B cell (primary cell): ENCODE measurements at regions not wholly inside any gene's neighbourhood (a gene's known extent, or its start where the extent isn't known, plus 50 kb on each side); places are given as distances from the start of the nearest gene placed in this dataset.

ENCODE experiments used
- ATAC-seq: fragments of 200-7000 bp; cut with Tn5 transposase; one replicate; pipeline ENCODE4 v1.10.0; 2021; ENCODE audit warnings: low read depth, mild to moderate bottlenecking, moderate number of reproducible peaks, moderate library complexity
- CTCF ChIA-PET: fragments of 350-600 bp; sonication (Branson Sonifier 250); formaldehyde crosslinking; loops from one replicate; lab custom pipeline; 2021; ENCODE audit warnings: antibody characterized with exemption, inconsistent platforms; lab: Charles Lee
- POLR2A ChIA-PET: fragments of 350-600 bp; sonication (Branson Sonifier 250); formaldehyde crosslinking; loops from one replicate; lab custom pipeline; 2021; ENCODE audit warnings: antibody characterized with exemption; lab: Charles Lee
- DNase-seq: peaks from one replicate; pipeline ENCODE4 v3.0.0; 2013
- H2AFZ ChIP-seq: 2 replicates; pipeline ENCODE4 v1.6.1; 2012; ENCODE audit warnings: mild to moderate bottlenecking, low read depth, low read length; ENCODE audit not compliant: insufficient read depth, poor library complexity, severe bottlenecking
- H3K27ac ChIP-seq, 2 donors: 1 replicate in 1 of 2; 2 replicates in 1 of 2; pipeline ENCODE4 v1.5.1; 2012 to 2013; ENCODE audit warnings: low read length in 2 of 2, mild to moderate bottlenecking in 2 of 2, moderate library complexity in 1 of 2
- H3K27me3 ChIP-seq, 4 experiments: fragments of 200-600 bp in 1 of 4; sonication (generic) in 1 of 4; replicated peaks in 1 of 4; 1 replicate in 2 of 4; 2 replicates in 2 of 4; pipeline versions ENCODE4 v1.6.1 to v1.7.0; 2013 to 2016; ENCODE audit warnings: low read length in 3 of 4, mild to moderate bottlenecking in 2 of 4, mixed read lengths in 1 of 4, moderate library complexity in 1 of 4; ENCODE audit not compliant: insufficient read depth in 4 of 4, control insufficient read depth in 3 of 4; ENCODE audit errors: control extremely low read depth in 1 of 4
- H3K36me3 ChIP-seq, 2 experiments: replicated peaks in 1 of 2; 1 replicate in 1 of 2; 2 replicates in 1 of 2; pipeline versions ENCODE4 v1.6.1 to v1.7.1; 2013; ENCODE audit warnings: low read length in 1 of 2; ENCODE audit not compliant: insufficient read depth in 2 of 2, control insufficient read depth in 1 of 2; ENCODE audit errors: control extremely low read depth in 1 of 2, extremely low read depth in 1 of 2
- H3K4me1 ChIP-seq, 2 donors: fragments of 200-600 bp in 1 of 2; sonication (generic) in 1 of 2; 1 replicate in 1 of 2; 2 replicates in 1 of 2; pipeline versions ENCODE4 v1.5.1 to v1.6.1; 2013 to 2017; ENCODE audit warnings: low read length in 2 of 2; ENCODE audit not compliant: control insufficient read depth in 2 of 2, insufficient read depth in 2 of 2
- H3K4me2 ChIP-seq: replicated peaks from 2 replicates; pipeline ENCODE3; 2012; ENCODE audit warnings: mild to moderate bottlenecking, low read depth, low read length; ENCODE audit not compliant: poor library complexity, severe bottlenecking
- H3K4me3 ChIP-seq, 5 experiments: fragments of 200-600 bp in 1 of 5; sonication (generic) in 1 of 5; 1 replicate in 3 of 5; 2 replicates in 2 of 5; pipeline versions ENCODE4 v1.5.1 to v1.7.0; 2011 to 2016; ENCODE audit warnings: low read length in 4 of 5, mild to moderate bottlenecking in 4 of 5, low read depth in 2 of 5, control low read depth in 1 of 5, moderate library complexity in 1 of 5; ENCODE audit not compliant: insufficient read depth in 1 of 5; ENCODE audit errors: control extremely low read depth in 1 of 5, extremely low read depth in 1 of 5
- H3K79me2 ChIP-seq: fragments of 200-600 bp; sonication (generic); one replicate; pipeline ENCODE4 v1.6.0; 2016; ENCODE audit warnings: low read length; ENCODE audit not compliant: control insufficient read depth, insufficient read depth
- H3K9ac ChIP-seq: fragments of 200-600 bp; sonication (generic); 2 replicates; pipeline ENCODE4 v1.6.1; 2017; ENCODE audit warnings: mild to moderate bottlenecking, low read length, moderate library complexity
- H3K9me3 ChIP-seq, 3 donors: one replicate each; pipeline versions ENCODE4 v1.6.1 to v1.7.1; 2013; ENCODE audit warnings: low read length in 2 of 3; ENCODE audit not compliant: control insufficient read depth in 2 of 3, insufficient read depth in 1 of 3; ENCODE audit errors: control extremely low read depth in 1 of 3
- H4K20me1 ChIP-seq: 2 replicates; pipeline ENCODE4 v1.6.0; 2012; ENCODE audit warnings: mild to moderate bottlenecking, low read length; ENCODE audit not compliant: insufficient read depth, control insufficient read depth, poor library complexity, severe bottlenecking
- H3K27ac Mint-ChIP-seq: one replicate; pipeline ENCODE4 v1.8.0; 2021; ENCODE audit warnings: mixed read lengths
- H3K27me3 Mint-ChIP-seq: one replicate; pipeline ENCODE4 v1.8.0; 2021; ENCODE audit warnings: mixed read lengths
- H3K4me1 Mint-ChIP-seq: one replicate; pipeline ENCODE4 v1.8.0; 2021; ENCODE audit warnings: mixed read lengths
- H3K4me3 Mint-ChIP-seq: one replicate; pipeline ENCODE4 v1.8.0; 2021; ENCODE audit warnings: mixed read lengths
- H3K9me3 Mint-ChIP-seq: one replicate; pipeline ENCODE4 v1.8.0; 2022; ENCODE audit warnings: mixed read lengths; ENCODE audit not compliant: insufficient read depth
- EZH2 ChIP-seq: IDR thresholded peaks from 2 replicates; pipeline ENCODE4 v1.6.1; 2012; ENCODE audit warnings: borderline replicate concordance, low read depth, mild to moderate bottlenecking, moderate library complexity, low read length; ENCODE audit not compliant: insufficient read depth, poor library complexity, severe bottlenecking
- WGBS: methylation state at CpG from one replicate; pipeline ENCODE4 v1.1.5; 2013; ENCODE audit warnings: missing lambda C conversion rate; ENCODE audit not compliant: insufficient coverage; 5-methylcytosine and 5-hydroxymethylcytosine counted together
- intact Hi-C: fragments of 100-400 bp; cut with micrococcal nuclease; formaldehyde crosslinking; loops from one replicate; pipeline ENCODE4 v1.10.0; 2022
- TF ChIP-seq, protein P1 (sequence below): fragments of 200-600 bp; IDR thresholded peaks from one replicate; pipeline ENCODE4 v1.8.0; 2022; ENCODE audit warnings: antibody characterized with exemption, mild to moderate bottlenecking

GRCh38 chr2:236758406-236758805 lies 188.8 kb downstream of the ACKR3 start:
- ATAC-seq = no peak
- Mint-ChIP-seq H3K4me1 (peaks cover 2% of the 10 kb centered on the region), H3K9me3 (no peaks in the 10 kb centered on the region), H3K4me3 (no peak overlapping the region), H3K27me3 (no peaks in the 10 kb centered on the region), H3K27ac (no peak overlapping the region)
- intact Hi-C loops = no loop called here
- Histone ChIP-seq H3K79me2 (no peaks in the 10 kb centered on the region), H3K4me1 (no peaks in the 10 kb centered on the region), H3K36me3 (no peaks in the 10 kb centered on the region), H3K9me3 (no peaks in the 10 kb centered on the region), H2AFZ (no peak overlapping the region), H3K27ac (no peak overlapping the region), H4K20me1 (no peaks in the 10 kb centered on the region), H3K4me2 (no peak overlapping the region), H3K27me3 (no peaks in the 10 kb centered on the region), H3K9ac (no peak overlapping the region), H3K4me3 (no peak overlapping the region)
- CTCF ChIA-PET = no interaction called here
- DNase-seq = no peak
- 100% methylated on average over 1 of the region's 2 CpGs for WGBS
- POLR2A ChIA-PET = no interaction called here
- no peak for TF ChIP-seq EZH2
- TF ChIP-seq, protein P1, sequence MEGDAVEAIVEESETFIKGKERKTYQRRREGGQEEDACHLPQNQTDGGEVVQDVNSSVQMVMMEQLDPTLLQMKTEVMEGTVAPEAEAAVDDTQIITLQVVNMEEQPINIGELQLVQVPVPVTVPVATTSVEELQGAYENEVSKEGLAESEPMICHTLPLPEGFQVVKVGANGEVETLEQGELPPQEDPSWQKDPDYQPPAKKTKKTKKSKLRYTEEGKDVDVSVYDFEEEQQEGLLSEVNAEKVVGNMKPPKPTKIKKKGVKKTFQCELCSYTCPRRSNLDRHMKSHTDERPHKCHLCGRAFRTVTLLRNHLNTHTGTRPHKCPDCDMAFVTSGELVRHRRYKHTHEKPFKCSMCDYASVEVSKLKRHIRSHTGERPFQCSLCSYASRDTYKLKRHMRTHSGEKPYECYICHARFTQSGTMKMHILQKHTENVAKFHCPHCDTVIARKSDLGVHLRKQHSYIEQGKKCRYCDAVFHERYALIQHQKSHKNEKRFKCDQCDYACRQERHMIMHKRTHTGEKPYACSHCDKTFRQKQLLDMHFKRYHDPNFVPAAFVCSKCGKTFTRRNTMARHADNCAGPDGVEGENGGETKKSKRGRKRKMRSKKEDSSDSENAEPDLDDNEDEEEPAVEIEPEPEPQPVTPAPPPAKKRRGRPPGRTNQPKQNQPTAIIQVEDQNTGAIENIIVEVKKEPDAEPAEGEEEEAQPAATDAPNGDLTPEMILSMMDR = no peak

GRCh38 chr2:236760246-236760645 lies 190.6 kb downstream of the ACKR3 start:
- no peak overlapping the region for H3K9ac ChIP-seq
- no peaks in the 10 kb centered on the region for H3K9me3 Mint-ChIP-seq
- H3K4me2 ChIP-seq = no peak overlapping the region
- no peaks in the 10 kb centered on the region for H4K20me1 ChIP-seq
- no peak overlapping the region for H3K27ac Mint-ChIP-seq
- no peaks in the 10 kb centered on the region for H3K27me3 ChIP-seq
- H3K27me3 Mint-ChIP-seq = peaks cover 4% of the 10 kb centered on the region
- DNase-seq (no peak), ATAC-seq (no peak)
- POLR2A ChIA-PET = no interaction called here
- no peak overlapping the region for H3K27ac ChIP-seq
- TF ChIP-seq EZH2 = no peak
- TF ChIP-seq, protein P1 = no peak
- H3K4me1 ChIP-seq = no peaks in the 10 kb centered on the region
- H3K4me1 Mint-ChIP-seq = no peaks in the 10 kb centered on the region
- intact Hi-C loops = no loop called here
- no peak overlapping the region for H3K4me3 Mint-ChIP-seq
- no peak overlapping the region for H3K4me3 ChIP-seq
- CTCF ChIA-PET = no interaction called here
- no peaks in the 10 kb centered on the region for H3K9me3 ChIP-seq
- H3K79me2 ChIP-seq = no peaks in the 10 kb centered on the region
- H3K36me3 ChIP-seq = no peaks in the 10 kb centered on the region
- H2AFZ ChIP-seq = no peak overlapping the region
